Activated T-helper 17 cell treated with anti-CD3 and anti-CD28 coated beads, Interleukin-2, amount 50 U/mL, for 72 hours (primary cell): ENCODE measurements at regions not wholly inside any gene's neighbourhood (a gene's known extent, or its start where the extent isn't known, plus 50 kb on each side); places are given as distances from the start of the nearest gene placed in this dataset.
"Not testable (repeated sequence)": the region's sequence is repeated elsewhere in the genome, so short reads cannot be mapped to it uniquely, and the experiment has no call there.

ENCODE experiments used
- ATAC-seq: fragments of 150-1000 bp; cut with Tn5 transposase; replicated peaks from 2 replicates; pipeline ENCODE4 v1.10.0; 2021; ENCODE audit warnings: mild to moderate bottlenecking, moderate library complexity
- H3K27ac Mint-ChIP-seq: one replicate; pipeline ENCODE4 v1.8.0; 2022; ENCODE audit warnings: mixed read lengths
- H3K27me3 Mint-ChIP-seq: one replicate; pipeline ENCODE4 v1.8.0; 2022; ENCODE audit warnings: mixed read lengths
- H3K36me3 Mint-ChIP-seq: one replicate; pipeline ENCODE4 v1.8.0; 2022; ENCODE audit warnings: low read depth, mild to moderate bottlenecking, mixed read lengths
- H3K4me1 Mint-ChIP-seq: one replicate; pipeline ENCODE4 v1.8.0; 2022; ENCODE audit warnings: mixed read lengths
- H3K4me3 Mint-ChIP-seq: one replicate; pipeline ENCODE4 v1.8.0; 2022; ENCODE audit warnings: mild to moderate bottlenecking, mixed read lengths
- H3K9me3 Mint-ChIP-seq: one replicate; pipeline ENCODE4 v1.8.0; 2022; ENCODE audit warnings: mixed read lengths

GRCh38 chrX:14362721-14363120 lies 166.6 kb upstream of the GLRA2 start:
- H3K4me1 Mint-ChIP-seq, result no peaks in the 10 kb centered on the region
- H3K4me3 Mint-ChIP-seq, result no peak overlapping the region
- H3K27ac Mint-ChIP-seq, result no peak overlapping the region
- ATAC-seq, result no peak
- H3K36me3 Mint-ChIP-seq, result no peaks in the 10 kb centered on the region
- no peaks in the 10 kb centered on the region for H3K27me3 Mint-ChIP-seq
- no peaks in the 10 kb centered on the region for H3K9me3 Mint-ChIP-seq

GRCh38 chrX:14361435-14361834 lies 167.9 kb upstream of the GLRA2 start:
- no peaks in the 10 kb centered on the region for H3K36me3 Mint-ChIP-seq
- H3K4me1 Mint-ChIP-seq, result no peaks in the 10 kb centered on the region
- H3K27ac Mint-ChIP-seq, result no peak overlapping the region
- no peaks in the 10 kb centered on the region for H3K27me3 Mint-ChIP-seq
- H3K4me3 Mint-ChIP-seq, result no peak overlapping the region
- no peak for ATAC-seq
- no peaks in the 10 kb centered on the region for H3K9me3 Mint-ChIP-seq

- Mint-ChIP-seq H3K36me3 (no peaks in the 10 kb centered on the region), H3K4me1 (no peaks in the 10 kb centered on the region), H3K27ac (no peak overlapping the region), H3K4me3 (no peak overlapping the region), H3K27me3 (no peaks in the 10 kb centered on the region), H3K9me3 (no peaks in the 10 kb centered on the region)
- ATAC-seq, result no peak
Measured at GRCh38 chrX:14359727-14360126, 169.6 kb upstream of the GLRA2 start.

- no peak overlapping the region for H3K27ac Mint-ChIP-seq
- H3K36me3 Mint-ChIP-seq, result no peaks in the 10 kb centered on the region
- no peaks in the 10 kb centered on the region for H3K27me3 Mint-ChIP-seq
- no peaks in the 10 kb centered on the region for H3K9me3 Mint-ChIP-seq
- no peak overlapping the region for H3K4me3 Mint-ChIP-seq
- no peak for ATAC-seq
- no peaks in the 10 kb centered on the region for H3K4me1 Mint-ChIP-seq
Measured at GRCh38 chrX:14359316-14359715, 170.0 kb upstream of the GLRA2 start.

- H3K27me3 Mint-ChIP-seq, result no peaks in the 10 kb centered on the region
Measured at GRCh38 chrX:14357314-14357713, 172.0 kb upstream of the GLRA2 start.

GRCh38 chrX:14356401-14356800 lies 172.9 kb upstream of the GLRA2 start:
- Mint-ChIP-seq H3K27ac (no peak overlapping the region), H3K36me3 (no peaks in the 10 kb centered on the region), H3K27me3 (no peaks in the 10 kb centered on the region), H3K4me1 (no peaks in the 10 kb centered on the region), H3K4me3 (no peak overlapping the region), H3K9me3 (no peaks in the 10 kb centered on the region)
- ATAC-seq, result no peak

More at GRCh38 chrX:14357314-14357713, 172.0 kb upstream of the GLRA2 start:
- H3K36me3 Mint-ChIP-seq, result no peaks in the 10 kb centered on the region
- H3K4me1 Mint-ChIP-seq, result no peaks in the 10 kb centered on the region
- no peak for ATAC-seq
- no peaks in the 10 kb centered on the region for H3K9me3 Mint-ChIP-seq
- no peak overlapping the region for H3K4me3 Mint-ChIP-seq
- no peak overlapping the region for H3K27ac Mint-ChIP-seq

- Mint-ChIP-seq H3K9me3 (no peaks in the 10 kb centered on the region), H3K4me1 (no peaks in the 10 kb centered on the region), H3K27ac (no peak overlapping the region), H3K27me3 (no peaks in the 10 kb centered on the region), H3K36me3 (no peaks in the 10 kb centered on the region), H3K4me3 (no peak overlapping the region)
- no peak for ATAC-seq
Measured at GRCh38 chrX:14355556-14355955, 173.8 kb upstream of the GLRA2 start.

- no peak for ATAC-seq
- no peak overlapping the region for H3K4me3 Mint-ChIP-seq
- no peak overlapping the region for H3K27ac Mint-ChIP-seq
- H3K36me3 Mint-ChIP-seq, result no peaks in the 10 kb centered on the region
- no peaks in the 10 kb centered on the region for H3K4me1 Mint-ChIP-seq
- no peaks in the 10 kb centered on the region for H3K27me3 Mint-ChIP-seq
- no peaks in the 10 kb centered on the region for H3K9me3 Mint-ChIP-seq
Measured at GRCh38 chrX:14354521-14354920, 174.8 kb upstream of the GLRA2 start.

GRCh38 chrX:14352511-14352910 lies 176.8 kb upstream of the GLRA2 start:
- H3K9me3 Mint-ChIP-seq, result no peaks in the 10 kb centered on the region
- H3K27ac Mint-ChIP-seq, result no peak overlapping the region
- H3K36me3 Mint-ChIP-seq, result no peaks in the 10 kb centered on the region
- ATAC-seq, result no peak
- H3K4me3 Mint-ChIP-seq, result no peak overlapping the region
- no peaks in the 10 kb centered on the region for H3K4me1 Mint-ChIP-seq
- no peaks in the 10 kb centered on the region for H3K27me3 Mint-ChIP-seq

GRCh38 chrX:14351611-14352303 lies 177.6 kb upstream of the GLRA2 start:
- H3K4me1 Mint-ChIP-seq, result no peaks in the 10 kb centered on the region
- no peak overlapping the region for H3K27ac Mint-ChIP-seq
- no peaks in the 10 kb centered on the region for H3K36me3 Mint-ChIP-seq
- H3K9me3 Mint-ChIP-seq, result no peaks in the 10 kb centered on the region
- ATAC-seq, result no peak
- no peak overlapping the region for H3K4me3 Mint-ChIP-seq
- H3K27me3 Mint-ChIP-seq, result no peaks in the 10 kb centered on the region

- H3K27me3 Mint-ChIP-seq, result no peaks in the 10 kb centered on the region
- no peak for ATAC-seq
- no peaks in the 10 kb centered on the region for H3K4me1 Mint-ChIP-seq
- no peak overlapping the region for H3K4me3 Mint-ChIP-seq
- H3K36me3 Mint-ChIP-seq, result no peaks in the 10 kb centered on the region
- peaks cover 4% of the 10 kb centered on the region for H3K9me3 Mint-ChIP-seq
- H3K27ac Mint-ChIP-seq, result no peak overlapping the region
Measured at GRCh38 chrX:14347523-14347922, 181.8 kb upstream of the GLRA2 start.

- ATAC-seq, result no peak
- Mint-ChIP-seq H3K27ac (no peak overlapping the region), H3K4me3 (no peak overlapping the region), H3K4me1 (no peaks in the 10 kb centered on the region), H3K27me3 (no peaks in the 10 kb centered on the region), H3K9me3 (peaks cover 4% of the 10 kb centered on the region), H3K36me3 (no peaks in the 10 kb centered on the region)
Measured at GRCh38 chrX:14344172-14344940, 185.0 kb upstream of the GLRA2 start.

GRCh38 chrX:14309431-14309830 lies 219.9 kb upstream of the GLRA2 start:
- Mint-ChIP-seq H3K4me3 (no peak overlapping the region), H3K27ac (no peak overlapping the region), H3K36me3 (no peaks in the 10 kb centered on the region), H3K27me3 (no peaks in the 10 kb centered on the region), H3K9me3 (no peaks in the 10 kb centered on the region), H3K4me1 (no peaks in the 10 kb centered on the region)
- ATAC-seq, result no peak

GRCh38 chrX:14308976-14309375 lies 220.4 kb upstream of the GLRA2 start:
- H3K27ac Mint-ChIP-seq, H3K4me3 Mint-ChIP-seq, H3K4me1 Mint-ChIP-seq, H3K27me3 Mint-ChIP-seq, H3K36me3 Mint-ChIP-seq, ATAC-seq, H3K9me3 Mint-ChIP-seq: not testable (repeated sequence)

- no peaks in the 10 kb centered on the region for H3K36me3 Mint-ChIP-seq
- no peak overlapping the region for H3K4me3 Mint-ChIP-seq
- H3K4me1 Mint-ChIP-seq, result no peaks in the 10 kb centered on the region
- ATAC-seq, result no peak
- H3K27me3 Mint-ChIP-seq, result no peaks in the 10 kb centered on the region
- no peak overlapping the region for H3K27ac Mint-ChIP-seq
- H3K9me3 Mint-ChIP-seq, result no peaks in the 10 kb centered on the region
Measured at GRCh38 chrX:14303891-14304290, 225.4 kb upstream of the GLRA2 start.
